ENCODE measurements at regions not wholly inside any gene's neighbourhood (a gene's known extent, or its start where the extent isn't known, plus 50 kb on each side); places are given as distances from the start of the nearest gene placed in this dataset.

DNA sequence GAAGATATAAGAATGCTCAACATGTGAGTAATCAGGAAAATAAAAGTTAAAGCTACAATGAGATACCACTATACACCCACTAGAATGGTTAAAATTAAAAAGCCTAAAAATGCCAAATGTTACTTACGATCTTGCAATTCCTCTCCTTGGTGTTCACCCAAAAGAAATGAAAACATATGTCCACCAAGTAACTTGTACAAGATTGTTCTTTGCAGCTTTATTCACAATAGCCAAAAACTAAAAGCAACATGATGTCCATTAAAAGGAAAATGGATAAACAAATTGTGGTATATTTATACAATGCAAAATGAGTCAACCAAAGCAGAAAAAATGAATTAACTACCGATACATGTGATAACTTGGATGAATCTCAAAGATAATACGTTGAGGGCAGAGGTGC lies 301.6 kb upstream of the THBS1 start:
- TF ChIP-seq POLR2AphosphoS5 (IDR thresholded peaks at IDR 0.05; ENCODE audit: low read depth, low read length) (no peak), POLR2A (IDR thresholded peaks at IDR 0.05; ENCODE audit: low read depth, low read length) (no peak), POU2F2 (IDR thresholded peaks at IDR 0.05; ENCODE audit: low read depth, low read length) (no peak), SPI1 (IDR thresholded peaks at IDR 0.05; ENCODE audit: low read depth, low read length) (no peak), TAF1 (IDR thresholded peaks at IDR 0.05; ENCODE audit: low read depth, low read length) (no peak), PAX5 (IDR thresholded peaks at IDR 0.05; ENCODE audit: insufficient read depth, low read length, severe bottlenecking) (no peak)
- FAIRE-seq = no peak
- no peak for DNase-seq (ENCODE audit: insufficient read length, low spot score)

DNA sequence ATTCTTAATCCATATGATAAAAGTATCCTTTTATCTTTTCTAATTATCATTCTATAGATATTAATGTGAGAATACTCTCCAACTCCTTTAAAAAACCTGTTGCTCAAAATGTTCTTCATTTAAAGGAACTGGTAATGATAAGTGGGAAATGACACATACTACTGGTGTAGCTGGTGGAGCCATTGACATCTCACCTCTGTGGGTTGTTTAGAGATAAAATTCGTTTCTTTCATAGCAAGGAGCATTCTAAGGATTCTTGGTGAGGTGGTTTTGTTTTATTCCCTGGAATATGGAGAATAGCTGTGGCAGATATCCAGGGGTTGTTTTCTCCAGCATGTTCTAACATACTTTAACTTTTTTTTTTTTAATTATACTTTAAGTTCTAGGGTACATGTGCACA lies 299.8 kb upstream of the THBS1 start:
- DNase-seq (ENCODE audit: insufficient read length, low spot score) (no peak), FAIRE-seq (no peak)
- no peak for TF ChIP-seq TAF1 (IDR thresholded peaks at IDR 0.05; ENCODE audit: low read depth, low read length)
- TF ChIP-seq POLR2A (IDR thresholded peaks at IDR 0.05; ENCODE audit: low read depth, low read length) = no peak
- TF ChIP-seq POLR2AphosphoS5 (IDR thresholded peaks at IDR 0.05; ENCODE audit: low read depth, low read length) = no peak

DNA sequence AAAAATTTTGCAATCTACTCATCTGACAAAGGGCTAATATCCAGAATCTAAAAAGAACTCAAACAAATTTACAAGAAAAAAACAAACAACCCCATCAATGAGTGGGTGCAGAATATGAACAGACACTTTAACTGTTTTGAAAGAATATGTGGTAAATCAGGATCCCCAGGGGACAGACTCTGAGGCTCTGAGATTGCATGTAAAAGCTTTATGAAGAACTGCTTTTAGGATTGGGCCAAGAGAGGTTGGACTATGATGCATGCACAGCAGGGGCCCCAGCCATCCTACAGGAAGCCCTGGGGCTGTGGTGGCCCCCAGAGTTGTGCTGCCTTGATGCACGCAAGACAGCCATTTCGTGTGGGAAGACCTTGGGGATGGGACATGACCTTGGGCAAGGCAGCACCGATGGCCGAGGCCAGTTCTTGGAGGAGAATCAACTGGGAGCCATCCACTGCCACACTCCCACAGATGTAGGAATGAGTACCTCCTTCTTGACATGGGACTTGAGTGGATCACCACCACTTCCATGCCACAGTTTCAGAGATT lies 298.1 kb upstream of the THBS1 start:
- DNase-seq (ENCODE audit: insufficient read length, low spot score) (no peak), FAIRE-seq (no peak)
- TF ChIP-seq TAF1 (IDR thresholded peaks at IDR 0.05; ENCODE audit: low read depth, low read length) = no peak
- no peak for TF ChIP-seq POLR2A (IDR thresholded peaks at IDR 0.05; ENCODE audit: low read depth, low read length)
- no peak for TF ChIP-seq PAX5 (IDR thresholded peaks at IDR 0.05; ENCODE audit: insufficient read depth, low read length, severe bottlenecking)
- TF ChIP-seq POLR2AphosphoS5 (IDR thresholded peaks at IDR 0.05; ENCODE audit: low read depth, low read length) = no peak
- TF ChIP-seq POU2F2 (IDR thresholded peaks at IDR 0.05; ENCODE audit: low read depth, low read length) = no peak
- no peak for TF ChIP-seq SPI1 (IDR thresholded peaks at IDR 0.05; ENCODE audit: low read depth, low read length)

DNA sequence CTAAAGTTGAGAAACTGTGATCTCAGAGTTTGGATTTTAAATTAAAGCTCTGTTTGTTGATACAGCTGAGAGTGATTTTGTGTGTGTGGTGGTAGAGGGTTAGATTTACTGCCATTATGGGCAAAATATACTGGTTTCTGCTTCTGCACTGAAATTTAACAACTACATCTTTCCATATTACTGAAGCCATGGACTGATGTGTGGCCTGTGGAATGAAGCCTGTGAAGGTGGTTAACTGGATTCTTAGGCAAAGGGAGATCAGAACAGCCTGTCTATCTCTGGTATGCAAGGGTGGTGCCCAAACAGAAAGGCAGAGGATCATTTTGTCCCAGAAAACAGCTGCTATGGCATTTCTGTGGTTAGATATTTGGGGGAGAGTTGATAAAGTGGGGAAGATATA lies 297.3 kb upstream of the THBS1 start:
- TF ChIP-seq POLR2AphosphoS5 (IDR thresholded peaks at IDR 0.05; ENCODE audit: low read depth, low read length) (no peak), PAX5 (IDR thresholded peaks at IDR 0.05; ENCODE audit: insufficient read depth, low read length, severe bottlenecking) (no peak), POU2F2 (IDR thresholded peaks at IDR 0.05; ENCODE audit: low read depth, low read length) (no peak), SPI1 (IDR thresholded peaks at IDR 0.05; ENCODE audit: low read depth, low read length) (no peak), TAF1 (IDR thresholded peaks at IDR 0.05; ENCODE audit: low read depth, low read length) (no peak), POLR2A (IDR thresholded peaks at IDR 0.05; ENCODE audit: low read depth, low read length) (no peak)
- DNase-seq (ENCODE audit: insufficient read length, low spot score) = no peak
- no peak for FAIRE-seq

DNA sequence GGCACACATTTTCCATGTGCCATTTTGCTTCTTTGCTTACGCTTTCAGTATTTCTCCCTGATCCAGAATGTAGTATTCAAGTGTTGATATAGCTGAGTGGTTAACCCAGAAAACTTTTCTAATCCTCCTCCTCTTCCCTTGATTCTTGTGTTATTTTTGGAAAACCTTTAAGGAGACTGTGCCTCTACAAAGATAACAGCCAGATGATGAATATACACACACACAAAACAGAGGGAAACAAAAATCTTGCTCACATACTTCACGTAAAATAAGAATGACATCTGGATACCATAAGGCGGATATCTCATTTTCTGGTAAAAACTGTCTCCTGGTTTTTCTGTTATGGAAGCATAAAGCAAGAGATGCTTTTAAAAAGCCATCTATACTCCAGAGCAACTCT lies 295.8 kb upstream of the THBS1 start:
- FAIRE-seq = no peak
- no peak for TF ChIP-seq TAF1 (IDR thresholded peaks at IDR 0.05; ENCODE audit: low read depth, low read length)
- TF ChIP-seq PAX5 (IDR thresholded peaks at IDR 0.05; ENCODE audit: insufficient read depth, low read length, severe bottlenecking) = no peak
- no peak for TF ChIP-seq POLR2A (IDR thresholded peaks at IDR 0.05; ENCODE audit: low read depth, low read length)
- no peak for TF ChIP-seq POLR2AphosphoS5 (IDR thresholded peaks at IDR 0.05; ENCODE audit: low read depth, low read length)
- no peak for TF ChIP-seq SPI1 (IDR thresholded peaks at IDR 0.05; ENCODE audit: low read depth, low read length)
- TF ChIP-seq POU2F2 (IDR thresholded peaks at IDR 0.05; ENCODE audit: low read depth, low read length) = no peak
- no peak for DNase-seq (ENCODE audit: insufficient read length, low spot score)

DNA sequence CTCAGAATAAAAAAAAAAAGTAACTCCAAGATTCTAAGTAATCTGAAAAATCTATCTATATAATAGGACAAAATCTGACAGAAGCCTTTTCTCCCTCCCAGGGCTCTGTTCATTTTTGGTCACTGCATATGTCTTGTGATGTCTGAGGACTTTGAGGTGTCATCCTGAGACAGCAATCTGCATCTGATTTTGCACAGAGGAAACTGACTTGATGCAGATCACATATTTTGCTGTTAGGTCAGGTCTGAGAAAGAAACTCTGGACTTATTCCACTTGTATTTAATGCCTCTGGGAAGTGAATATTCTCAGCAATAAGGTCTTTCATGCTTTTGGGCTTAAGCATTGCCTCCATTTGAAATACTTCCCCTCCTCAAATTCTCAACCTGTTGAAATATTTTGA lies 295.2 kb upstream of the THBS1 start:
- DNase-seq (ENCODE audit: insufficient read length, low spot score) (no peak), FAIRE-seq (no peak)
- TF ChIP-seq POU2F2 (IDR thresholded peaks at IDR 0.05; ENCODE audit: low read depth, low read length) = no peak
- no peak for TF ChIP-seq SPI1 (IDR thresholded peaks at IDR 0.05; ENCODE audit: low read depth, low read length)
- TF ChIP-seq TAF1 (IDR thresholded peaks at IDR 0.05; ENCODE audit: low read depth, low read length) = no peak
- no peak for TF ChIP-seq POLR2A (IDR thresholded peaks at IDR 0.05; ENCODE audit: low read depth, low read length)
- TF ChIP-seq POLR2AphosphoS5 (IDR thresholded peaks at IDR 0.05; ENCODE audit: low read depth, low read length) = no peak
- no peak for TF ChIP-seq PAX5 (IDR thresholded peaks at IDR 0.05; ENCODE audit: insufficient read depth, low read length, severe bottlenecking)

DNA sequence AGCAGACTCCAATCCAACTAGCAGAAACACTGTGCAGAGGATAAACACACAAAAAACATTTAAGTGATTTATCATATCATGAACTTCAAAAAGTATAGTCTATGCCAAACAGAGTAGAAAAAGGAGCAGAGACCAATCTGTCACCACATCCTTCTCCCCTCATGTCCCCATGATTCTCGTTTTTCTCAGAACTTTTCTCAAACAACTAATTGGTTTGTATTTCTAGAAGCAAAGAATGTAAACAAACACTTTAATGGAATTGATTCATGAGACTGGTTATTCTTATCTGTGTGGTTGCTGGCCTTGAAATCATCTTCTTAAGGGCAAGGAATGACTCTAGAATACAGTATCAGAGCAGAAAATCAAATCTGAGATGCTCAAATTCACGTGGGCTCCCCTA lies 294.2 kb upstream of the THBS1 start:
- DNase-seq (ENCODE audit: insufficient read length, low spot score) (no peak), FAIRE-seq (no peak)
- TF ChIP-seq TAF1 (IDR thresholded peaks at IDR 0.05; ENCODE audit: low read depth, low read length) (no peak), PAX5 (IDR thresholded peaks at IDR 0.05; ENCODE audit: insufficient read depth, low read length, severe bottlenecking) (no peak), POLR2A (IDR thresholded peaks at IDR 0.05; ENCODE audit: low read depth, low read length) (no peak), POU2F2 (IDR thresholded peaks at IDR 0.05; ENCODE audit: low read depth, low read length) (no peak), SPI1 (IDR thresholded peaks at IDR 0.05; ENCODE audit: low read depth, low read length) (no peak), POLR2AphosphoS5 (IDR thresholded peaks at IDR 0.05; ENCODE audit: low read depth, low read length) (no peak)

DNA sequence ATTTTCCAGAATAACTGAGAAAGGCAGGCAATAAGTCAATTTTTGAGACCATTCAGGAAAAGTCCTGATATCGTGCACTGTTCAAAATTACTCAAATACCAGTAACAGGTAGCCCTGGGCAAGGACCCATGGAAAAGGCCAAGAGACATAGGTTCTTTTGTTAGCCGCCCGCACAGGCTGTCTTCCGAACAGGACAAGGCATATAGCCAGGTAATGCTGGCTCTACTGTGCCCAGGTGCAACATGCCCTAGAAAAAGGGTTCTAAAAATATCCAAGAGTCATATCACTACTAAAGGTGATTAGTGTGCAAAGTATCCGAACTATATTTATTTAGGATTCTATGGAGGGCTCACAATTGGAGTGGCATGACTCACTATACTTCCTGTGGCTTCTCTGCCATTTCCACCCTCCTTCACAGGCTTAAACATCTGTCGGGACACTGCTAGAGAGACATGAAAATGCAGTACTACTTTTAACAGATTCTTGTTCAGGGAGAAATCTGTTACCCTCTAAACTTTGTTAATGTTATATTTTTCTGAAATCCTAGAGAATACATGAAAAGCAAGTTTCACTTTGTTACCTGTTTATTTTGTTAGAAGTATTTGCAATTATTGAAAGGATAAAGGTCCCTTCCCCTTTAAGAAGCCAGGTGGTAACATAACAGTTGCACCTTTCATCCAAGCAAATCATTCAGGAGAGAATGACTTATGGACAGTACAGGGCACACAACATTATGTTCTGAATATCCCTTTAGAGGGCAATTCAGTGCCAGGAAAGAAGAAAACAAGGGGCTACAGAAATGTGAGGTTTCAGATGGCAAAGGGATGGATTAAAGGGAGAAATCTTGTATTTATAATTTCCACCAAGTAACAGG lies 293.3 kb upstream of the THBS1 start:
- TF ChIP-seq POLR2AphosphoS5 (IDR thresholded peaks at IDR 0.05; ENCODE audit: low read depth, low read length) (no peak), PAX5 (IDR thresholded peaks at IDR 0.05; ENCODE audit: insufficient read depth, low read length, severe bottlenecking) (no peak), SPI1 (IDR thresholded peaks at IDR 0.05; ENCODE audit: low read depth, low read length) (no peak), POU2F2 (IDR thresholded peaks at IDR 0.05; ENCODE audit: low read depth, low read length) (no peak), POLR2A (IDR thresholded peaks at IDR 0.05; ENCODE audit: low read depth, low read length) (no peak), TAF1 (IDR thresholded peaks at IDR 0.05; ENCODE audit: low read depth, low read length) (no peak)
- no peak for DNase-seq (ENCODE audit: insufficient read length, low spot score)
- no peak for FAIRE-seq

DNA sequence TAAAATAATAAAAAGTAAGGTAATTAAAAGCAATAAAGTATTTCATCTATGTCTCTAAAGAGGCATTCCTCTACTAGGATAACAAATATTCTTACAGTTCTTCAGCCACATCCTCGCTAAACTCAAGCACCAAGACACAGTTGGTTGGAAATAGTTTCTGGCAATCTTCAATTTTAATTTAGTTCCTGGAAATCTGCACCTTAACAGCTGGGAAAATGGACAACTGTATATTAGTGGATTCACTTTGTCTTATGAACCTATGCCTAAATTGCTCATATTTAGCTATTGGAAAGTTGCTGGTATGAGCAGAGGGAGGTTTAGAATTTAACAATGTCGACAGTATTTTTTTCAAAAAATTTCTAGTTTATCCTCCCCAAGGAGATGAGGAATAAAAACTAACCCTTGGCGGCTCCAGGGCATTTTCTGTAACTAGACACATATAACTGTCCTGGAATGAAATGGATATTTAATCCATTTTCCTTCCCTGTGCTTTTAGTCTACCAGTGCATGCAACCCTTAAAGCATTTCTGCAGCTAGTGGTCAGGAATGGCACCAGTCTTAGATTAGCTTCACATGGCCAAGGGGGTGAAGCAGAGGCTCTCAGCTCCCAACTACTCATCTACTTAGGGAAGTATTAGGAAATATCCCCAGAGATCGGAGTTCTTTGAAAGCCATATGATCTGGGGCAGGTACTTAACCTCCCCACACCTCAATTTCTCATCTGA lies 290.0 kb upstream of the THBS1 start:
- TF ChIP-seq POU2F2 (IDR thresholded peaks at IDR 0.05; ENCODE audit: low read depth, low read length) (no peak), TAF1 (IDR thresholded peaks at IDR 0.05; ENCODE audit: low read depth, low read length) (no peak), POLR2AphosphoS5 (IDR thresholded peaks at IDR 0.05; ENCODE audit: low read depth, low read length) (no peak), POLR2A (IDR thresholded peaks at IDR 0.05; ENCODE audit: low read depth, low read length) (no peak)
- DNase-seq (ENCODE audit: insufficient read length, low spot score) (no peak), FAIRE-seq (no peak)
